SK-MEL-5 (cell line): ENCODE measurements at regions not wholly inside any gene's neighbourhood (a gene's known extent, or its start where the extent isn't known, plus 50 kb on each side); places are given as distances from the start of the nearest gene placed in this dataset.

Experiments used
- DNase-seq: peaks from one replicate; pipeline ENCODE4 v3.0.0-alpha.2; 2016; ENCODE audit warnings: low read depth, low spot score
- in situ Hi-C: cut with HindIII; loops from 2 replicates; pipeline ENCODE4 v1.10.0; 2016; ENCODE audit warnings: low sequenced_read_pairs, high pct_unique_total_duplicates, low pct_unique_long_range_greater_than_20kb

DNA sequence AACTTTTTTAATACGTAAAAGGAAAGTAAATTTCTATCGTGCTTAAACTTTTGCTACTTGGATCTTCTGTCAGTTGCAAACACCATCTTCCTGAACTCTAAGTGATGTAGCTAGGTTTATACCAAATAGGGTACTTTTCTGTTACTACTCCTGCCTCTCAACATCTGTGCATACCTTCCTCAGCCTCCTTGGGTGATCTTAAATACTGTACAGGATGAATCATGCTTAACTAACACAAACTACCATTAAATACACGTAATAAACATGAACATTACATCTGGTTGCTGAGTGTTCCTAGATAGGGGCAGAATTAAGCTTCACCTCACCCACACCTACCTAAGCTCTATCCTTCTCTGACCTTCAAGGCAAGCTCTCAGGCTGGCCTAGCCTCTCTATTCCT is 398.0 kb downstream of the TXNL1 start:
- no peak for DNase-seq
- in situ Hi-C loops: no loop called here

DNA sequence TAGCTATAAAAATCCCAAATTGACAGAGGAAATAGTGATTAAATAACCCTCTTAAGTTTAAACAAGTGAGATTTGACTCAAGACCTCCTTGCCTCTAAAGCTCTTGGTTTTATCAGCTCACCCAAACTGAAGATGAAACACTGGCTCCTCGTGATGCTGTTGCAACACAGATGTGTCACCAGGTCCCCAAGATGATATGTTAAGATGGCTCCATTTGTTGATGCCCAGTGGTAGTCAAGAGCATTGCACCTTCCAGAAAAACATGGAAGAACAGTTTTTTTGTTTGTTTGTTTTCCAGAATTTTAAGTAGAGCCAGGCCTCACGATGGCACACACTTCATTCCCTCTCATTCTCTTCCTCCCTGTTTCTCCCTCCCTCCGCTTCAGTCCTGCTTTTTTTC is 399.8 kb downstream of the TXNL1 start:
- in situ Hi-C loops: no loop called here
- DNase-seq: peak; percentile 0

DNA sequence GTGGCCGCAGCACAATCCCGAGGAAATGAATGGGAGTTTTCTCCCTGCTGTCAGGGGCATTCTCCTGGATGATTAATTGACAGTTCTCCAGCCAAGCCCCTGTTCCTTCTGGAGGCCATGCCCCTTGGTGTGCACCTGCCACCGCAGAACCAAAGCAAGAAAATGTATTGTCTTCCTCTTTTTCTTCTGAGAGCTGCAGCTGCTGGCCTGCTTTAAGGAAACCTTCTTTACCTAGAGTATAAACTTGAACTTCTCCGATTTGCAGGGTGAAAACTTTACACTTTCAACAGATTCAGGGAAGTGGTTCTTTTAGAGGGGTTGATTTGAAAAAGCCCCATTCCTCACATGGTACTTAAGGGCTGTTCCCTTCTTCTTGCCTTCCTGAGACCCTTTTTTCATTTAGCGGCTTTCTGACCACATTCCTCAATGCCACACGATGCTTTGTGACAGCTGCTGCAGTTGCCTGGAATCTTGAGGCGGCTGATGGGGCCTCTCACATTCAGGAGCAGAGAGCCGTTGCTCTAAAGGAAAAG is 402.8 kb downstream of the TXNL1 start:
- no peak for DNase-seq

DNA sequence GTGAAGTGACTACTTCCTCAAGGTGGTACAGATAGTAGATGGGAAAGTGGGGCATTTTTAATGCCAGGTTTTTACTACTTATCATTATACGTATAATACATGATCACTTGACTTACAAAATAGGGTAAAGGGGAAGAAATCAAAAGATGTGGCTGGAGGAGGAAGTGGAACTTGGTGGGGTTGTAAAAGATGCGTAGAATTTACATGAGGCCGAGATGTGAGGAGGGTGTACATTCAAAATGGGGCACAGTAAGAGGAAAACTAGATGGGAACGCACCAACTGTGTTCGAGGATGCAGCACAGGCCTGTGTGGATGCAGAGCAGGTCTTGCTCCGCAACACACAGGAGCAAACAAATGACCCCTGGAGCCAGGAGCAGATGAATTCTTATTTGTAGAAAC is 403.3 kb downstream of the TXNL1 start:
- no peak for DNase-seq
- in situ Hi-C loops: no loop called here

More for the DNA sequence above, 402.8 kb downstream of the TXNL1 start:
- in situ Hi-C loops: no loop called here

DNA sequence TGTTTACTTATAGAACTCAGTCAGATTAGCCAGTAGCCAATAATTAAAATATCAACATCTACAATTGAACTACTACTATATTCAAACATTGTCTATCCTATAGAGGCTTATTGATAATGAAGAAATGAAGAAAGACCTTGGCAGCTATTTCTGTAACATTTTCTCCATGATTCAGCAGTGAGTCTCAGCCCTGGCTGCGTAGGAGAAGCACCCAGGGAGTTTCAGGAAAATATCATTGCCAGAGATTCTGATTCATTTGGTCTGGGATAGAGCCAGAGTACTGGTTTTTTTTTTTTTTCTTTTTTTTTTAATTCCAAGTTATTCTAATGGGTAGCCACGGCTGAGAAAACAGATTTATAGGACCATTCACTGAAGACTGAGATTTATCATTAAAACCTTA is 404.8 kb downstream of the TXNL1 start:
- no peak for DNase-seq
- in situ Hi-C loops: no loop called here

DNA sequence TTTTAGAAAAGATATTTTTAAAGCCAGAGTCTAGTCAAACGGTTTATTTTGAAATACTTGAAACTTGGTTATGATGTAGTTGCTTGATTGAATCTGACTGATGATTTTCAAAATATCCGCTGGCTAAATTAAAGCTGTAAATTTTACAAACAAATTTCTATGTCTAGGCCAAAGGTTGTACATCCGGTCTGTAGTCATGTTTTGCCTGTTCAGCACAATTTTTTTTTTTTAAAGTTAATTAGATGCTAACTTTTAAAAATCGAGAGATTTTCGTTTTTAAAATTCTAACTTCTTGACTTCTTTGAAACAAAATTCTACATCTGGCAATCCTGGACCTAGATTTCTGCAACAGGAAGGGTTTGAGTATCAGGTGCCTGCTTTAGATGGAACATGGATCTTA is 412.4 kb downstream of the TXNL1 start:
- no peak for DNase-seq
- in situ Hi-C loops: no loop called here

DNA sequence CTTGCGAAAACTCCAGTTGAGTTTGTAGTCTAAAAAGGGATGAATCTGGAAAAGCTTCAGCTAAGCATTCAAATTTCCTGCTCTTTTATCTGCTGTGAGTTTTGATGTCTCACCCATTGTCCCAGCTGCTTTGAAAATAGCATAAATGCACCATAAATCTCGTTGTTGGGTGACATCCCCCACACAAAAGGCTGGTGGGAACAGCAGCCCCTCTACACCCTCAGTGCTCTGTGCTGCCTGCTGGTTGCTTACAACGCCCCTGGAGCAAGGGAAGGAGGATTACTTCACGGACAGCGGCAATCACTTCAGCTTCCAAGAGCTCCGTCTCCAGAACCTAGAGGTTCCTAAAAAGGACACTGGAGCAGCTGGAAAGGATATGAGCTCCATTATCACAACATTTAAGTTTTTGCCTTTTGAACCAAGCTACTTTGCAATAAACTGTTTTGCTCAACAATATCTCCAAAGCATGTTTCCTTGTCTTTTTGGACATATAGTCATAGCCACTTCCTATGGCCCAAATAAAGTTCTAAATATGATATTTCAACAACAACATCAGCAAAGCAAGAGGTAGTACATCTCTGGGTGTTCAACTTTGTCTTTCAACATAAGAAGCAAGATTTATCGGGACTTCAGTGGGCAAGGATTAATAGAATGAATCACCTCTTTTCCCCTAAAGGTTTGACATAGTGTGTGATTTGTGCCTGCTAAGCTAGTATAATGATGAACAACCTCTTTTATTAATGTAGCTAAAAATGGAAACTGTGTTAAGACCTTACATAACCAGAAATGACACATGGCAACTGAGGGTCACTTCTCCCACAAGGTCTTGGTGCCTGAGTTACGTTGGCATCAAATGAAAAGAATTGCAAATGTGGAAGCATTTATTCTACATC is 413.5 kb downstream of the TXNL1 start:
- in situ Hi-C loops: no loop called here
- no peak for DNase-seq

DNA sequence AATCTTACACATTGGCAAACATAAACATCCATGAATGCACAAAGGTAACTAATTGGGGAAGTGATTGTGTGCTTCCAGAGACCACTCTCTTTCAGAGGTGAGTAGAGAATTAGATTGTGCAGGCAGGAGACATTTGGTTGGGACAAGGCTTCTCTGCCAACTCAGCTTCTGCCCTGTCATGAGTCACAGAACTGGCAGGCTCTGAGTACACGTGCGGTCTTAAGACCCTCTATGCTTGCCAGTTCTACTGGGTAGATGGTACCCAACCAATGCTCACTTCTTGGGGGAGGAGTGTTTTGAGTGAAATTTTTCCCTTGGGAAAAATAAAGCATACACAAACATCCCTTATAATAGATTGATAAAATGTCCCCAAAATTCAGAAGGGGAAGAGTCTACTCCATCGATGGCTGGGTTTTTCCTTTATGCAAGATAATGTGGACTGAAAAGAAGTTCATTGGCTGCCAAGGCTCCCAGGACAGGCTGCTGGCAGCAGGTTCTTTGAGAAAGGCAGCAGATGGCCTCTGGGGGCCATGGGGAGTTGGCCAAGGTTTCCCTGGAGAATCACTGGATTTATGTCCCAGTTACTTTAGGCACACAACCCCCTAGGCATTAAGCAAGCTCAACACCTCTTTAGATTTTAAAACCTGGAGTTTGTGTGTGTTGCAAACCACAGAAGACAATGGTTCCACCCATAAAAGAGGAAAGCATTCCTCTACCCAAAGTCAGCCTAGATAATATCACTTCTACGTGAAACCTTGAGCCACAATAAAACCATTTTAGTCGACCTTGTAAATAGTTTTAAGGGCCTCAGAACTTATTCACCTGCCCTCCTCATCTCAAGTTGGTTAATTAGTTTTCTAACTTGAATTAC is 417.0 kb downstream of the TXNL1 start:
- in situ Hi-C loops: no loop called here
- DNase-seq: no peak

DNA sequence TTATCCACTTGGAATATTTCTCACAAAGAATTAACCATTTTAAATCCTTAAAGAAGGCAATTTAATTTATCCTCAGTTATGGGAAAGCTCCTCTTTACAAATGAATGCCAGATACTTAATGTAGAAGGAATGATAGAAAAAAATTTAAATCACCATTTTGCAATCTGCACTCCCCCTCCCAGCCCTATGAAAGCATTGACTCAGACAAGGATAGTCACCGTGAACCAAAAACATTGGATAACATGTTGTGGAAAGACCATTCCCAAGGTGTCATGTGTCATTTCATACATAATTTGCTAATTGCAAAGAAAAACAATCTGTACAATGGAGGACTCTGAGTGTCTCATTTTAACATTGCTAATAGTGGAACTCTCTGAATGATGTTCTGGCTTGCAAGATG is 421.0 kb downstream of the TXNL1 start:
- no peak for DNase-seq
- in situ Hi-C loops: no loop called here

DNA sequence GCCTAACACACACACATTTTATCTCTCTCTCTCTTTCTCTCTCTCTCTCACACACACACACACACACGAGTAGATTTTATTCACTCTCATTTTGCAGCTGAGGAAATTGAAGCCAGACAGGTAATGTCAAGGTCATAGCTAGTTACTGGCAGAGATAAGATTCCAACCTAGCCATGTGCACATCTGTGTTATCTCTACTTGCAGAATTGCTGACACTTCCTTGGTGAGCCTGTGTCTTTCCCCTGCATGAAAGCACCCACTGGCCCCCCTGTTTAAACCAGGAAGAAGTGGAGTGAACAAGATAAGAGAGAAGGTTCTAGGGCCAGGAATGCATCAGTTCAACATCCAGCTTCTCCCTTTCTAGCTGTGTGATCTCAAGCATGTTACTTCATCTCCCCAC is 423.7 kb downstream of the TXNL1 start:
- no peak for DNase-seq
- in situ Hi-C loops: no loop called here

DNA sequence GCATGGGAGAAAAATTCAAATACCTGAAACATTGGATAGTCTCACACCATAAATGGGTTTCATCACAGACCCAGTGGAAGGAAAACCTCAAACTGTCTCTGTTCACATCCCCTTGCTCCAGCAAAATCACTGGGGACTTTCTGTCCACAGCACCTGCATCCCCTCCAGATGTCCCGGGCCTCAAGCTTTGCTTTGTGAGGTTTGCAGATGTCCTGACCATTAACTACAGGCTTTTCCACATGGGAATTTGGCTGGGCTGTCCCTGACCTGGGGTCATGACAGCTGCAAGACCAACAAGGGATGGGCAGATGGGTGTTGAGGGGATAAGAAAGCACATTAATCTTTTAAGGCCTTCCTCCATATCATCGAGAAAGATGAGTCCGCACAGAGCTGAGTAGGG is 427.9 kb downstream of the TXNL1 start:
- in situ Hi-C loops: no loop called here
- no peak for DNase-seq

DNA sequence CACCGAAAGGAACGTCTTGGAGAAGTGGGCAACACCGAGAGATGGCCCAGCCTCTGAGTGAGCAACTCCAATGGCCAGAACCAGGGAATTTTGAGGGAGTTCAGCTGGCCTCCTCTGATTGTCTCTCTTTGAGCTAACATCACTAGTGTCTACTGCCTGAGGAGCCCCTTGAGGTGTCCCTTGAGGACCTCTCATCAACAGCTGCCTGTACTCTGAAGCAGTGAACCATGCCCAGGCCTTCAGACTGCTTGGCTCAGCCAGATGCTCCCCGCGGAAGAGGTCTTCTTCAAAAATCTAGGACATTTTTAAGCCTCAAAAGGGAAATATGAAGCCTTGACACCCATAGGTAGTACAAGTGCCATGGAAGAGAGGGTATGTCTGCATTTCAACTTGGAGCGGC is 430.4 kb downstream of the TXNL1 start:
- in situ Hi-C loops: no loop called here
- DNase-seq: no peak

DNA sequence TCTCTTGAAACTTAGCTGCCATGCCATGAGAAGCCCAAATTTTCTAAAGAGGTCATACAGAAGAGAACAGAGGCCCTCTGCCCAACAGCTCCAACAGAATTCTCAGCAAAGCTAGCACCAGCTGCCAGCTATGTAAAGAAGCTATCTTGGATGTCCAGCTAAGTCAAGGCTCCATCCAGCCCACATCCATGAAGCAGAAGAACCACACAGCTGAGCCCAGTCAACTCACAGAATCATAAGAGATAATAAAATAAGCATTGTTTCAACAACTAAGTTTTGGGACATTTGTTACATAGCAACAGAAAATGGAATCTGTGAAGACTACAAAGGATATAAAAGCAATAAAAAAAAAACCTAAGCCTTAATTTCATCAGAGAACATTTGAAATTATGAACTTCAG is 434.3 kb downstream of the TXNL1 start:
- in situ Hi-C loops: no loop called here
- no peak for DNase-seq

DNA sequence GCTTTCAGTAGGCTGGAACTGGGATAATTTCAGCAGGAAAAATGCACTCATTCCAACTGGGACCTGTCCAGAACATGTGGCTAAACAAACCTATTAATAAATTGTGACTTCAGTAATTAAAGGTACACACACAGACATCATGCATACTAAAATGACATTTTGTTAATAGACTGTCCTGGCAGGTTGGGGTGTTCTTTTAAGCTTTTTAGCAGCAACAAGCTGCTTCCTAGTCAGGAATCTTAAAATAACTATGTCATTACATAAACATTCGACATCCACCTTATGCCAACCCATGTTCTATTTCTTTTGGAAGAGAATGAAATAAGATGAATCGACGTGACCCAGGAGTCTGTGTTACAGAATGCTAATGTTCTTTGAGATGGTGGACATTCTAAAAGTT is 435.7 kb downstream of the TXNL1 start:
- in situ Hi-C loops: no loop called here

DNA sequence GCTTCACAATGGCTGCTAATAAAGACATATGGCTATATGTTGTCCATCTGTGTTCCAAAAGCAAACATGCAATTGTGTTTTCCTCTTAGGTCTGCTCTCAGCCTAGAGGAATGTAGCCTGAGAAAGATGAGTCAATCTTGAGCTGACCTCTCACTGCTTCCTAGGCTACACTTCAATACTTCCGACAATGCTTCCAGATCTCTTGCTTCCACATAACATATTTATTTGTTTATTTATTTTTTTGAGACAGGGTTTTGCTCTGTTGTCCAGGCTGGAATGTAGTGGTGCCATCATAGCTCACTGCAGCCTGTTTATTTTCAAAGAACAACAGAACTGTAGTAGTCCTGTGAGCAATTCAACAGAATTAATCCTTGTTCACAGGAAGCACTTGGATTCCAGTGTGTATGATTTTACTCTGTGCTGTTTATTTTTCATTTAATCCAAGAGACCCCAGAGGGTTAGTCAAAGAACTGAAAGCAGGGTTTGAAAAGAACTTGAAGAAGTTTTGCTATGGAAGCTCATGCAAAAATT is 437.9 kb downstream of the TXNL1 start:
- in situ Hi-C loops: no loop called here
- DNase-seq: no peak

More for the DNA sequence above, 435.7 kb downstream of the TXNL1 start:
- DNase-seq: no peak

DNA sequence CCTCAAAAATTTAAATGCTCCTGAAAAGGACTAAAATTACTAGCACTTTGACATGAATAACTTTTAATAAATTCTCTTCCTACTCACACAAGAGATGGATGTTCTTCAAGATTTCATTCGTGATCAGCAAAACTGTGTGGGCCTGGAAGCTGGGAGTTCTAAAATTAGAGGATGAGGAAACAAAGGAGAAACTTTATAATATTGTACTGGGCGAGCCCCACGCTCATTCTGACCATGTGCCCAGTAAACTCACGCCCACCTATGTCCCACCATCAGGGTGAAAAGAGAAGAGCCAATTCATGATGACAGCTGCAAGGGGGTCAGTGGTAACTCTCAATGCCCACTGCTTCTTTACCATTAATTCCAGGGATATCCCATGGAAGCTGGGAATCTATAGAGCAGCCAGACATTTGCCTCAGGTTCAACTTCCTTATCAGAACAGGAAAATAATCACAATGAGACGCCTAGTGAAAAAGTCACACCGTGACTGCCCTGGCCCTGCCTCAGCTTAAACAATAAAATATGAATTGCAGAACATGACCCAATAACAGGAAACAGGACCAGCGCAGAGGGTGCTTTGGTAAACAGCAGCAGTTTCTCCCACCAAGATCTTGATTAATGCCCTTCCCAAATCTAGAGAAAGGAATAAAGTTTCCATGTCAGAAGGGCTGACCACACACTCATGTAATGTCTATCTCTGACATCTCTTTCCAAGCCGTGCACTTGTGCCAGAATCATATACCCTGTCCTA is 438.6 kb downstream of the TXNL1 start:
- in situ Hi-C loops: no loop called here
- no peak for DNase-seq

DNA sequence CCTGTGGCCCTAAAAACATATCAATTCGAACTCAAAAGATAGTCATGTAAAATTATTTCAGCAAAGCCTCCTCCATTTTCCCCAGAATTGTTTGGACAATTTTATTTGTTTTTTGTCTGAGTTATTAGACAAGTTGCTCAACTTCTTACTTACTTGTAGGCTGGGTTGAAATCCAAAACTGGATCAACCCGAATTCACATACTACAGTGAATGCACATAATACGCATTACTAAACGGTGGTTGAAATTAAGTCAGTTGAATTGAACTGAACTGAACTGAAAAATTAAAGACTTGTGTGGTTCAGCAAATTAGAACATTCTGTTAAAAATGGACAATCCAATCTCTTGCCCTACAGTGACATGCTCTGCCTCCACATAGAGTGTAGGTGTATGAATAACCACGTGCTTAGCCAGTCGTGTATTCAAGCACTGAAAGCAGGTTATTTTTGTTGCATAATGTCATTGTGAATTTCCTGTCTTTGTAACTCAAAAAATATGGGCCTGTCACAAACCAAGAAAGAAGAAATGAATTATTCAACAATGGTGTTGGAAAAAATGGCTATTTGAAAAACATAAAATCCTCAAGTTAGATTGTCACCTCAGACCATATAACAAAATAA is 441.0 kb downstream of the TXNL1 start:
- no peak for DNase-seq
- in situ Hi-C loops: no loop called here
